GM21529 (cell line): ENCODE measurements at regions not wholly inside any gene's neighbourhood (a gene's known extent, or its start where the extent isn't known, plus 50 kb on each side); places are given as distances from the start of the nearest gene placed in this dataset.
"Not testable (repeated sequence)": the region's sequence is repeated elsewhere in the genome, so short reads cannot be mapped to it uniquely, and the experiment has no call there.

ENCODE experiments used
- ATAC-seq: cut with Tn5 transposase; IDR thresholded peaks from one replicate; pipeline ENCODE4 v1.9.1; 2021; ENCODE audit not compliant: unreplicated experiment

DNA sequence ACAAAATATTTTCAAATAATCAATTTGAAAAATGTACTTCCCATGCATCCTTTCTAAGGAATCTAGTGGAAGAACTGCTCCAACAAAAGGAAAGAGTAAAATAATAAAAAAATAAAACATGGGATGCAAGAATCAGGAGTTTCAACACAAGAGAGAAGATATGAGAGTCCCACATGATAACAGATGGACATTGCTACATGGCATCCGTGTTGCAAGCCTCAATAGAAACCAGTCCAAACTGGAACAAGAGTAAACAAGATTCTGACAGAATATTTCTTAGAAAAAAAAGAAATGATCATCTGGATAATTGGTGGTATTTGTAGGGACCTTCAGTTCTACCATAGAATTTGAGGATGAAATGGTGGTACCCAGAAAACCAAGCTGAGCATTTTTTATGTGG lies 186.8 kb downstream of the FRK start:
- no peak for ATAC-seq

DNA sequence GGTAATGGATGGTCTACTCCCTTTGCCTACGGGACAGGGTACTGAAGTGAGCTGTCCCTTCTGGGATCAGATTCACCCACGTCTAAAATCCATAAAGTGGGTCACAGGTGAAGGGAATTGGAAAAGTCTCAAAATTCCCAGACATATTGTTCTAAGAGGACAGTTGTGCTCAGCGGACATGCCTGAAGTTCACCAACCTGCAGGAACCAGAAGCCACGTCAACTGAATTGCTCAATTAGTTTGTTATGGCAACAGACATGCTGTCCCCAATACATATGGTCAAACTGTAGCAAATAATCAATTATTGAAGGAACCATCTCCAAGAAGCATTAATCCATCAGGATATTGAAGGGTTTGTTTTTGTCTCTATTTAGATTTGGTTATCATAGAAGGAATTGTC lies 190.2 kb downstream of the FRK start:
- no peak for ATAC-seq

DNA sequence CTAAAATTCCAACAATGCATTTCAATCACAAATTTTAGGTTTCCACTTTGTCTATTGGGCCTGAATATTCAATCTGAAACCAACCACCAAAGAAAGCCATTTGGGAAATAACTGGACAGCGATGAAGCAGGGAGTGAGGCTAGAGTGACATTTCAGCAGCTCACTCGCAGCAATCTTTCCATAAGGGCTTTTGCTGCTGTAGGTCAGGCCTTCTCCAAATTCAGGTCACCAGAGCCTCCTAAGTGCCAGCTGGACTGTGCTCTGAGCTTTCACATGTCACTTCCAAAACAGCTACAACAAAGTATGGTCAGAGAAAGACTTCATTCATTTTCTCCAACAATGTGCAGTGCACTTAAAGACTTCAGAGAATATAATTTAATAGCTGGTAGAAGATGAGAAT lies 194.8 kb downstream of the FRK start:
- no peak for ATAC-seq

DNA sequence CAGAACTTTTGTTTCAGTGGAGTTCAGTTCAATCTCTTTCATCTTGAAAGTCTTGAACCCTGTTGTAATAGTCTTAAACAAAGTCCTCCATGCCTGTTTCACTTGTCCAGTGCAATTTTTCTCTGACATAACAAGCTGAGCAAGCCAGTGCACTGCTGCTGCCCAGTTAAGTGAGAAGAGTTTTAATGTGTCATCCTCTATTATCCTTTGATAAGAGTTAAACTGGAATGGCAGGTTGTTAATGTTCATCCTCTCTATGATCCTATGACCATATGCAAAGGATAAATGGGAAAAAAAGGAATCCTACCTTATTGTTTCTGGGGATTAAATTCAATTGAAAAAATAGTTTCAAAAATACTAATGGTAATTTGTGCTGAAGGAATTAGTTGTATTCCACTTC lies 197.5 kb downstream of the FRK start:
- no peak for ATAC-seq

DNA sequence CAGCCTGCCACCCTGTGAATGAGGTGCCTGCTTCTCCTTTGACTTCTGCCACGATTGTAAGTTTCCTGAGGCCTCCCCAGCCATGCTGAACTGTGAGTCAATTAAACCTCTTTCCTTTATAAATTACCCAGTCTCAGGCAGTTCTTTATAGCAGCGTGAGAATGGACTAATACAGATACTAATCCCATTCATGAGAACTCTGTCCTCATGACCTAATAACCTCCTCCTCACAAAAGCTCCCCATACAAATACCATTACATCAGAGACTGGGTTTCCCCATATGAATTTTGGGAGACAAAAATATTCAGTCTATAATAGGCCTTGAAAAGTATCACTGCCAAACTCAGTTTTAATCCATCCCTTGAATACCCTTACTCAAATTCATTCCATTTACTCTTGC lies 199.0 kb downstream of the FRK start:
- ATAC-seq = not testable (repeated sequence)

DNA sequence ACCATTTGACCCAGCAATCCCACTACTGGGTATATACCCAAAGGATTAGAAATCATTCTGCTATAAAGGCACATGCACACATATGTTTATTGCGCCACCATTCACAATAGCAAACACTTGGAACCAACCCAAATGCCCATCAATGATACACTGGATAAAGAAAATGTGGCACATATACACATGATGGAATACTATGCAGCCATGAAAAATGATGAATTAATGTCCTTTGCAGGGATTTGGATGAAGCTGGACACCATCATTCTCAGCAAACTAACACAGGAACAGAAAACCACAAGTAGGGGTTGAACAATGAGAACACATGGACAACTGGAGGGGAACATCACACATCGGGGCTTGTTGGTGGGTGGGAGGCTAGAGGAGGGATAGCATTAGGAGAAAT lies 201.1 kb downstream of the FRK start:
- not testable (repeated sequence) for ATAC-seq

DNA sequence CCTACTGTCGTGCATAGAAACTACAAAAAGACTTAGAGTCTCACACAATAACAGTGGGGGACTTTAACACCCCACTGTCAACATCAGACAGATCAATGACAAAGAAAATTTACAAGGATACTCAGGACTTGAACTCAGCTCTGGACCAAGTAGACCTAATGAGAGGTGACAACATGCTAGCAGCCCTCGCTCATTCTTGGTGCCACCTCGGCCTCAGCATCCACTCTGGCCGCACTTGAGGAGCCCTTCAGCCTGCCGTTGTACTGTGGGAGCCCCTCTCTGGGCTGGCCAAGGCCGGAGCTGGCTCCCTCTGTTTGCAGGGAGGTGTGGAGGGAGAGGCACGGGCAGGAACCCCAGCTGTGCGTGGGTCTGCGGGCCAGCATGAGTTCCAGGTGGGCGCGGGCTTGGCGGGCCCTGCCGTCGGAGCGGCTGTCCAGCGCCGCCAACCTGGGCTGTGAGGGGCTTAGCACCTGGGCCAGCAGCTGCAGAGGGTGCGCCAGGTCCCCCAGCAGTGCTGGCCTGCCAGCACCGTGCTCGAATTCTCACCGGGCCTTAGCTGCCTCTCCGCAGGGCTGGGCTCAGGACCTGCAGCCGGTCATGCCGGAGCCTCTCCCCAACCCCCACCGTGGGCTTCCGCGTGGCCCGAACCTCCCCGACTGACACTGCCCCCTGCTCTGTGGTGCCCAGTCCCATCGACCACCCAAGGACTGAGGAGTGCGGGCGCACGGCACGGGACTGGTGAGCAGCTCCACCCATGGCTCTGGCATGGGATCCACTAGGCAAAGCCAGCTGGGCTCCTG lies 205.6 kb downstream of the FRK start:
- no peak for ATAC-seq

DNA sequence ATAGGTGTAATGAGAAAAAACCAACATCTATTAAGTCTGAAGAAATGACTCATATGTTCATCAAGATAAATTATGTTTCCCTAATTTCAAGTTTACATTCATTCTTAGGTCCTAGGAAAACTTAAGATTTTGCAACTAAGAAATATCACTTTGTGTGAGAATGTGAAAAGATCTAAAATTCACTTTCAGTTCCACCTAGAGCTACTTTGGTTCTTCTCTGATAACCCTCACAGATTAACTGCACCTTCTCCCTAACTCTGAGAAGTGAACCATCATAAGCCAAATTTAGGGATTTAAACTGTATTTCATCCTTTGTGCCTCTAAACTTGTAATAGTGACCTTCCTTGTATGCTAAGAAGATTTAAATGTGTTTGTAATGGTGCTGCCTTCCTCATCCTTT lies 213.0 kb downstream of the FRK start:
- no peak for ATAC-seq

DNA sequence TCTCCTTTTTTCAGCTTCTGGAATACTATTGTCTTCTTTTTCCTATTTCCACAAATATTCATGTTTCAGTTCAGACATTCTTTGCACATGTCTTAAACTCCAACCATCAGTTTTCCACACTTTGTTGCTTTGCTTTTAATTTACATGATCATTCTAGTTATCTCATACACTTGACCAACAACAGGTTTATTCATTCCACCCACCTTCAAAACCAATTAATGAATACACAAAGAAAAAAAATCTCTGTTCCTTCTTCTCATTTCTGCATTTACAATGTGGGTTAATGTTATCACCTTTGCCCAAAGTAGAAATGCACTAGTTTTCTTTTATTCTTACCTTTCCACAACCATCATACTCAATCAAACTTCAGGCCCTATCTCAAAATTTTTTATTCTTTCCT lies 216.7 kb downstream of the FRK start:
- no peak for ATAC-seq

DNA sequence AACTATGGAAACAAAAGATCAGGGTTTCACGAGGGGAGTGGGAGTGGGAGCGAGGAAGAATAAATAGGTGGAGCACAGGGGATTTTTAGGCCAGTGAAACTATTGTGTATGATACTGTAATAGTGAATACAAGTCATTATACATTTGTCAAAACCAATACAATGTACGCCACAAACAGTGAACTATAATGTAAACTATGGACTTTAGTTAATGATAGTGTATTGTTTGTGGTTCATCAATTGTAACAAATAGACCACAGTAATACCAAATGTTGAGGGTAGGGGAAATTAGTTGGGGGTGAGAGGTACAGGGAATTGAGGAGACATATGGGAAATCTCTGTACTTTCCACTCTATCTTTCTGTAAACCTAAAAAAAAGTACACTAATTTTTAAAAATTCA lies 218.4 kb downstream of the FRK start:
- no peak for ATAC-seq

DNA sequence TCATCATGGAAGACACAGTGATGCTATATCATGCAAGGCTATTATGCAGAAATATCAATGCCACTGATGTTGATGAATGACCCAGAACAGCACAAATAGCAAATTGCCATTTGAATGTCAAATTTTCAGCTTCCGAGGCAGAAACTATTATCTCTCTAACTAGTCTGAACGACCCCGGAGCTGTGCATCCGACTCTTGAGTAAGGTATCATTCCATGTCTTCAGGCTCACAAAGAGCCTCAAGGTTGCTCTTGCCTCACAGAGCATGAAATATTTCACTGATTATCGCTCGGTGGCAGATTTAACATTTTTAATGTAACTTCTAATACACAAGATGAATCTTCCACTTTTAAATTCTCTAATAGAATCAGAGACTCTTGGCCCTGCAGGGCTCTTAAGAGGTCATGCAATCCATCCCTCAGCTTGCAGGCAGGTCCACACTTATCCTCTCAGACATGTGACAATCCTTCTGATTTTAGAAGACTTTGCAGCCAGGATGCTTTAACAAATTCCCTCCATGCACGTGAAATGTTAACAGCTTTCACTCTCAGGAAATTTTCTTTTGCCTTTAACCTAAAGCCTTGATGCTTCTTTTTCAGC lies 221.0 kb downstream of the FRK start:
- no peak for ATAC-seq

DNA sequence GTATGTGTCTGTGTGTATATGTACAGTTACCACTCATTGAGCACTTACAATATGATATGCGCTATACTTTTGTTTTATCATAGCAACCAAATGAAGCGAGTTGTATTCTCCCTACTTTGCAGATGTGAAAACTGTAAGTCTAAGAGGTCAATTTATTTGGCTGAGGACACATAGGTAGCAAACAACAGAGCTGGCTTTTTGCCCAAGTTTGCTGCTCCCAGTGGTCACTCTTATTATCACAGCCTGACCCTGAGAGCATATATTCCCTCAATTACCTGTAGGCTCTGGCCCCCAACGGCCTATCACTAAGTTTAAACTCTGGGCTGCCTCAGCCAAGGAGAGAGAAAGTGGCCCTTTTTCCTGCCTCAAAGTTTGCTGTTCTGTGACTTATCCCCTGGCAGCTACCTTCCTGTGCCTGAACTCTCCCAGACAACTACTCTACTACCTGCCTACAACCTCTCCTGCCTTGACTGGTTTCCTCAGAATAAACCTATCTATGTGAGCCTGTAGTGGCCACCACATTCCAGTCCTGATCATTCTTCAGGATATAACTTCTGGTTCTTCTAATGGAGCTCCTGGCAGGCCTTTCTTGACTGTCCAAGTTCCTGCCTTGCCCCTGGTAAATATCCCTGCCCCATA lies 221.8 kb downstream of the FRK start:
- ATAC-seq = peak; percentile 97

DNA sequence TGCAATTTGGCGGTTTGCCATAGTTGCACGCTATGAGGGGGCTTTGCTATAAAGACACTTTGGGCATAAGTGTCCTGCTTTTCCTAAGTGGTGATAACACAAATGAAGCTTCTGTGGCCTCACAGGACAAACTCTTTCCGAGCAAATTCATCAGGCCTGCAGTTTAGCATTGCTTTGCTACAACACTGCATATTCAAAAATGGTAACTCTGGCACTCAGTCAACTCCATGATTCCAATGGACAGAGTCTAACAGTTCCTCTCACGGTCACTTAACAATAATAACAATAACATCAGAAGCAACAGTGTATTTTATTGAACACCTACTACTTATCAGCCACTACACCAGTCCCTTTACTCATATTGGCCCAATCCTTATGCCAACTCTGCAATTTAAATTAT lies 222.5 kb downstream of the FRK start:
- ATAC-seq = no peak

DNA sequence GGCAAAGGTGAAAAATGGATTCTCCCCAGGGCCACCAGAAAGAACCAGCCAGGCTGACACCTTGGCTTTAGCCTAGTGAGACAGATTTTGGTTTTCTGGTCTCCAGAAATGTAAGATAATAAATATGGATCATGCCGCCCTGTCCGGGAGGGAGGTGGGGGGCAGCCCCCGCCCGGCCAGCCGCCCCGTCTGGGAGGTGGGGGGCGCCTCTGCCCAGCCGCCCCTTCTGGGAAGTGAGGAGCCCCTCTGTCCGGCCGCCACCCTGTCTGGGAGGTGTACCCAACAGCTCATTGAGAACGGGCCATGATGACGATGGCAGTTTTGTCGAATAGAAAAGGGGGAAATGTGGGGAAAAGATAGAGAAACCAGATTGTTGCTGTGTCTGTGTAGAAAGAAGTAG lies 224.3 kb downstream of the FRK start:
- ATAC-seq = not testable (repeated sequence)

DNA sequence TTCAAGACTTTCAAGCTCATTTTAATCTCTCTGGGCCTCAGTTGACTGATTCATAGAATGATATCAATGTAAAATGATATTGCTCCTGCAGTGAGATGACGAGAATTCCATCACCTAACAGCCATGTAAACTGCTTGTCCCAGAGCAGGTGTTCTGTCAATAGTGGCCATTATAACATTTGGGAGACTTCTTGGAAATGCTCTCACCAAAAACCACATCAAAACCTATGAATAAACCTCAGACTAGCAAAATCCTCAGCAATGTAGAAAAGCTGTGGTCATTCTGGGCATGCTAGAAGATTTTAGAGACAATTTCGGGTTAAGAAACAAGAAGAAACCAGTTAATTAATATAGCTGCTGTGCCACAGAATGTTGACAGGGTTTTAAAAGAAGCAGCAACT lies 225.4 kb downstream of the FRK start:
- ATAC-seq = no peak

DNA sequence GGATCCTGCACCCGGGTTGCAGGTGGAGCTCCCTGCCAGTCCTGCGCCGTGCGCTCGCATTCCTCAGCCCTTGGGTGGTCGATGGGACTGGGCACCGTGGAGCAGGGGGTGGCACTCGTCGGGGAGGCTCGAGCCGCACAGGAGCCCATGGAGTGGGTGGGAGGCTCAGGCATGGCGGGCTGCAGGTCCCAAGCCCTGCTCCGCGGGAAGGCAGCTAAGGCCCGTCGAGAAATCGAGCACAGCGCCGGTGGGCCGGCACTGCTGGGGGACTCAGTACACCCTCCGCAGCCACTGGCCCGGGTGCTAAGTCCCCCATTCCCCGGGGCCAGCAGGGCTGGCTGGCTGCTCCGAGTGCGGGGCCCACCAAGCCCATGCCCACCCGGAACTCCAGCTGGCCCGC lies 226.1 kb downstream of the FRK start:
- ATAC-seq = not testable (repeated sequence)

DNA sequence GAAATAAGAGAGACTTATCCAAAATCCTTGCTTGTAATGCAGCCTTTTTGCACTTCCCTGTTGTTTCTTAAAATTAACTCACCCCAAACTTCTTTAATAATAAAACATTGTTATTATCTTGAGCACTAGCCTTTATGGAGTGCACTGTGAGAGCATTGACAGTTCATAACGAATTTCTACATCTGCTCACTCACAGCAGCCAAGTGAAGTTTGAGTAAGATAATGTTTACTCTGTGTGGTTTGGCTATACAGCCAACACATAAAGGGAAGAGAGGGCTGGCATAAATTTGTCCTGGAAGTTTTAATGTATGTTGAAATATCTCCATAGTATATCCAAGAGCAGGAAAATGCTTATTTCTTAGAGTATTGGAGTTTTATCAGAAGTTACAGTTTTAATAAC lies 227.9 kb downstream of the FRK start:
- ATAC-seq = no peak

DNA sequence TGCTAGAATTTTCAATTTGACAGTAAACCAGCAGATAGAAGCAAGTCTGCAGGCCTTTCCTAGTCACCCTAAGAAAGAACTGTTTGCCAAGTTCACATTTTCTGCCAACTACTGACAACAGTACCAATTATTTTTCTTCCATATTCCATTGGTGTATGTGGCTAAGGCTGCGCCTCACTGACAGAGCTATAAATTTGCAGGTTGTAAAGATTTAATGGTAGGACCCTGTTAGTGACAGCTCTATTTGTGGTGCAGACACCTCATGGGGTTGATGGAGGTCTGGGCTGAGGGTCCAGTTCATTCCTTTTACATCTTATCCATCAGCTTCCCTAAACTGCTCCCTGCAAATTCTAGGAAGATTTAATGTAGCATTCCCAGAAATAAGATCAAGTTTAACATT lies 228.5 kb downstream of the FRK start:
- no peak for ATAC-seq

DNA sequence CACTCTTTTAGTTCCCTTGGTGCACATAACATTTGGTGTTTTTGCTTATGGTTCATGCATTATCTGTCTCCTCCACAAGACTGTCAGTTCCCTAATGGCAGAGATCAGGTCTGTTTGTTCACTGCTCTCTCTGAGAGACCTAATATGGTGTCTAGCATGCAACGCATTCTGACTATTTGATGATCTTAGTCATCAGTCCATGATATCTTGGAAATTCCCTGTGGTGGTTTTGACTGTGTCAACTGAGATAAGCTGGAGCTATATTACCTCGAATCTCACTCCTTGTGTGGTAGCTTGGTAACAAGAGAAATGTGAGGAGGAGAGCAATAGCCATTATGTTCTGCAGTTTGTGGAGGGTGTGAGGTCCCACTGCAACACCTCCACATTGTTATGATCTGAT lies 229.8 kb downstream of the FRK start:
- peak; percentile 54 for ATAC-seq

DNA sequence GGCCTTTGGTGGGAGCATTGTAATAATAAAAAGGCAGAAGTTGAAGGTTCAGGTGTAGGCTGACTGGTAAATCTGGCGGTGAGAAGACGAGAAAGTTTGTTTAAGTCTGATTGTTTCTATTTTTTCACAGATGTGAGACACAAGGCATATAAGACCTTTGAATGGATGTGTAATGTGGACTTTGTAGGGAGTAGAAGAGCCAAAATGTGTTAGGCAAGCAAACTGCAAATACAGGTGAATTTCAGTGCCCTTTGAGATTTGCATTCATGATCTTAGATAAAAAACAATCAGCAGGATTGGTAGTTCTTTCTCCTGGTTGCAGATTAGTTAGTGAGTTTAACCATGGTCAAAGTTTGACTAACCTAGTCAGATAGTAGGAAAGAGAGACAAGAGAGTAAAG lies 238.9 kb downstream of the FRK start:
- no peak for ATAC-seq

DNA sequence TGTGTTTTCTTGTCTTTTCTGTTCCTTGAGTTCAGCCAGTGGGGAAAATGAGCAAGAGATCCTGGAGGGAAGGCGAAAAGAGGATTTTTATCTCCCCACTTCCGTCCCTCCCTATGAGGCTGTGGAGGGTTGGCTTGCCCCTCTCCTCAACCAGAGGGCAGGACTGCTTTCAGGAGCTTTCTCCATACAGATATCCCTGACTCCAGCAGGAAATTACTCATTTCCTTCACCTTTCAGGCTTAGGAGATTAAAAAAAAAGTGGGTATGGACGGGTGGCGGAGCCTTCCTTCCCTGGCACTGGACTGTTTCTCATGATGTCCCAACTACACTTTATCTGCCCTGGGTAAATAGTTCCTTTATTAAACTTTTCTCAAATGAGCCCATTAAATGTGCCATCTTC lies 241.2 kb downstream of the FRK start:
- no peak for ATAC-seq

DNA sequence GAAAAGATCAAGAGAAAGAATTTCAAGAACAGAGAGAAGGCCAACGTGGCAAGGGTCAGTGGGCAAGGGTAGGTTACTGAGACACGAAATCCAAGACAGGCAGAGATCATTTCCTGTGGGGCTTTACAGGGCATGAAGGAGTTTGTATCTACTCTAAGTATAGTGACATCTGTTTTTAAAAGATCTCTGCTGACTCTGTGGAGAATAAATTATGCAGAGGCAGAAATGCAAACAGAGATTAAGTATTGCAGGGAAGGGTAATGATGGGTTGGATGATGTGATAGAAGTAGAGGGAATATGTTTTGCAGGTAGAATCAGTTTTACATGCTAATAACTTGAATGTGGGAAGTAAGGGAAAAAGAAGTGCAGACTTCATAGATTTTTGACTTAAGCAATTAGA lies 243.5 kb downstream of the FRK start:
- no peak for ATAC-seq
